HEK293 (cell line): ENCODE measurements at regions not wholly inside any gene's neighbourhood (a gene's known extent, or its start where the extent isn't known, plus 50 kb on each side); places are given as distances from the start of the nearest gene placed in this dataset.

ENCODE experiments used
- CTCF ChIA-PET: fragments of 350-600 bp; formaldehyde crosslinking; extraction: SDS; loops from one replicate; lab custom pipeline; 2021; ENCODE audit warnings: antibody characterized with exemption; lab: Yijun Ruan, JAX
- POLR2A ChIA-PET: fragments of 300-600 bp; formaldehyde crosslinking; extraction: SDS; loops from one replicate; lab custom pipeline; 2020; ENCODE audit warnings: antibody characterized with exemption, inconsistent platforms; lab: Yijun Ruan, JAX
- H3K27ac ChIP-seq: fragments of 200-500 bp; sonication (Bioruptor generic); 2 replicates; pipeline ENCODE4 v1.5.1; 2014; ENCODE audit warnings: low read depth, low read length, control low read depth, inconsistent platforms; ENCODE audit errors: extremely low read depth
- H3K36me3 ChIP-seq, 2 experiments: fragments of 200-500 bp in 1 of 2; sonication (Bioruptor generic) in 1 of 2; 1 replicate in 1 of 2; 2 replicates in 1 of 2; pipeline ENCODE4 v1.5.1; 2014 to 2017; ENCODE audit warnings: inconsistent platforms in 2 of 2, low read length in 2 of 2; ENCODE audit not compliant: control insufficient read depth in 2 of 2, insufficient read depth in 1 of 2
- H3K4me1 ChIP-seq: fragments of 200-500 bp; sonication (Bioruptor generic); 2 replicates; pipeline ENCODE4 v1.5.1; 2014; ENCODE audit warnings: mild to moderate bottlenecking, low read length, inconsistent platforms; ENCODE audit not compliant: control insufficient read depth, insufficient read depth
- H3K4me3 ChIP-seq: 2 replicates; pipeline ENCODE4 v1.5.1; 2011; ENCODE audit warnings: low read depth, mild to moderate bottlenecking, control low read depth, low read length, moderate library complexity
- H3K9me3 ChIP-seq: fragments of 200-500 bp; sonication (Bioruptor generic); 2 replicates; pipeline ENCODE4 v1.5.1; 2014; ENCODE audit warnings: low read depth, low read length, inconsistent platforms; ENCODE audit not compliant: control insufficient read depth, insufficient read depth
- BCL6B ChIP-seq: fragments of 450-650 bp; formaldehyde crosslinking; IDR thresholded peaks from 2 replicates; pipeline ENCODE4 v1.5.1; 2017; ENCODE audit warnings: missing biosample characterization, missing genetic modification characterization
- GLIS2 ChIP-seq: fragments of 450-650 bp; formaldehyde crosslinking; IDR thresholded peaks from 2 replicates; pipeline ENCODE4 v1.5.1; 2016; ENCODE audit warnings: missing biosample characterization, missing genetic modification characterization
- KLF1 ChIP-seq: fragments of 450-650 bp; formaldehyde crosslinking; IDR thresholded peaks from 2 replicates; pipeline ENCODE4 v1.5.1; 2016; ENCODE audit warnings: missing biosample characterization, missing genetic modification characterization
- KLF8 ChIP-seq: fragments of 450-650 bp; formaldehyde crosslinking; IDR thresholded peaks from 2 replicates; pipeline ENCODE4 v1.5.1; 2016; ENCODE audit warnings: missing biosample characterization, missing genetic modification characterization
- KLF9 ChIP-seq: fragments of 450-650 bp; formaldehyde crosslinking; IDR thresholded peaks from 2 replicates; pipeline ENCODE4 v1.5.1; 2016; ENCODE audit warnings: missing biosample characterization, missing genetic modification characterization, low read depth
- OVOL3 ChIP-seq: fragments of 450-650 bp; formaldehyde crosslinking; IDR thresholded peaks from 2 replicates; pipeline ENCODE4 v1.5.1; 2016; ENCODE audit warnings: missing biosample characterization, missing genetic modification characterization
- PRDM6 ChIP-seq: fragments of 450-650 bp; formaldehyde crosslinking; IDR thresholded peaks from 2 replicates; pipeline ENCODE4 v1.5.1; 2017; ENCODE audit warnings: missing biosample characterization, missing genetic modification characterization
- TCF7L2 ChIP-seq: IDR thresholded peaks from 2 replicates; pipeline ENCODE4 v1.6.1; 2011; ENCODE audit warnings: low read depth, mild to moderate bottlenecking, inconsistent platforms, low read length, moderate library complexity, borderline replicate concordance
- ZBTB10 ChIP-seq: fragments of 450-650 bp; formaldehyde crosslinking; IDR thresholded peaks from 2 replicates; pipeline ENCODE4 v1.5.1; 2016; ENCODE audit warnings: missing biosample characterization, missing genetic modification characterization
- ZBTB20 ChIP-seq: fragments of 450-650 bp; formaldehyde crosslinking; IDR thresholded peaks from 2 replicates; pipeline ENCODE4 v1.5.1; 2016; ENCODE audit warnings: missing biosample characterization, missing genetic modification characterization
- ZIC2 ChIP-seq: fragments of 450-650 bp; formaldehyde crosslinking; IDR thresholded peaks from 2 replicates; pipeline ENCODE4 v1.5.1; 2016; ENCODE audit warnings: missing biosample characterization, missing genetic modification characterization
- ZNF132 ChIP-seq: fragments of 450-650 bp; formaldehyde crosslinking; IDR thresholded peaks from 2 replicates; pipeline ENCODE4 v1.5.1; 2017; ENCODE audit warnings: missing biosample characterization, missing genetic modification characterization, borderline replicate concordance
- ZNF19 ChIP-seq: fragments of 450-650 bp; formaldehyde crosslinking; IDR thresholded peaks from 2 replicates; pipeline ENCODE4; 2016; ENCODE audit warnings: missing biosample characterization, missing genetic modification characterization, low read depth
- ZNF211 ChIP-seq: fragments of 450-650 bp; formaldehyde crosslinking; IDR thresholded peaks from 2 replicates; pipeline ENCODE4 v1.5.1; 2016; ENCODE audit warnings: low read depth, missing biosample characterization, missing genetic modification characterization
- ZNF223 ChIP-seq: fragments of 450-650 bp; formaldehyde crosslinking; IDR thresholded peaks from 2 replicates; pipeline ENCODE4 v1.5.1; 2016; ENCODE audit warnings: missing biosample characterization, missing genetic modification characterization
- ZNF266 ChIP-seq: fragments of 450-650 bp; formaldehyde crosslinking; IDR thresholded peaks from 2 replicates; pipeline ENCODE4 v1.5.1; 2016; ENCODE audit warnings: missing biosample characterization, missing genetic modification characterization, low read depth
- ZNF302 ChIP-seq: fragments of 450-650 bp; formaldehyde crosslinking; IDR thresholded peaks from 2 replicates; pipeline ENCODE4 v1.5.1; 2016; ENCODE audit warnings: missing biosample characterization, missing genetic modification characterization, low read depth
- ZNF404 ChIP-seq: fragments of 450-650 bp; formaldehyde crosslinking; IDR thresholded peaks from 2 replicates; pipeline ENCODE4 v1.5.1; 2017; ENCODE audit warnings: missing biosample characterization, missing genetic modification characterization
- ZNF416 ChIP-seq: fragments of 450-650 bp; formaldehyde crosslinking; IDR thresholded peaks from 2 replicates; pipeline ENCODE4 v1.5.1; 2016; ENCODE audit warnings: missing biosample characterization, missing genetic modification characterization
- ZNF423 ChIP-seq: fragments of 450-650 bp; formaldehyde crosslinking; IDR thresholded peaks from 2 replicates; pipeline ENCODE4 v1.5.1; 2016; ENCODE audit warnings: missing biosample characterization, missing genetic modification characterization
- ZNF529 ChIP-seq: fragments of 450-650 bp; formaldehyde crosslinking; IDR thresholded peaks from 2 replicates; pipeline ENCODE4 v1.5.1; 2017; ENCODE audit warnings: missing genetic modification characterization, missing biosample characterization; ENCODE audit not compliant: insufficient replicate concordance
- ZNF561 ChIP-seq: fragments of 450-650 bp; IDR thresholded peaks from 2 replicates; pipeline ENCODE4 v1.5.1; 2018; ENCODE audit warnings: missing biosample characterization, missing genetic modification characterization, borderline replicate concordance
- ZNF664 ChIP-seq: fragments of 450-650 bp; formaldehyde crosslinking; IDR thresholded peaks from 2 replicates; pipeline ENCODE4 v1.5.1; 2016; ENCODE audit warnings: missing biosample characterization, missing genetic modification characterization
- ZSCAN16 ChIP-seq: fragments of 450-650 bp; formaldehyde crosslinking; IDR thresholded peaks from 2 replicates; pipeline ENCODE4 v1.5.1; 2016; ENCODE audit warnings: missing biosample characterization, missing genetic modification characterization
- ZSCAN4 ChIP-seq: fragments of 450-650 bp; formaldehyde crosslinking; IDR thresholded peaks from 2 replicates; pipeline ENCODE4 v1.5.1; 2017; ENCODE audit warnings: missing biosample characterization, missing genetic modification characterization
- TF ChIP-seq, protein P1 (sequence below): fragments of 450-650 bp; formaldehyde crosslinking; IDR thresholded peaks from 2 replicates; pipeline ENCODE4 v1.5.1; 2016; ENCODE audit warnings: missing biosample characterization, missing genetic modification characterization

- peak; percentile 60 for TF ChIP-seq PRDM6 (tag by site-specific recombination)
- TF ChIP-seq TCF7L2 = peak; percentile 78; the same call in 1 of the 2 replicates
- no peak for TF ChIP-seq ZBTB10
- TF ChIP-seq ZNF404 (tag by site-specific recombination) = no peak
- no peak for TF ChIP-seq ZNF423 (tag by site-specific recombination)
- TF ChIP-seq ZSCAN16 (tag by site-specific recombination) = no peak
- no peak for TF ChIP-seq KLF9
- TF ChIP-seq ZNF132 = no peak
These were observed 273.1 kb upstream of the RGS6 start (continued) for GRCh38 chr14:71659159-71659558.

GRCh38 chr14:71661441-71661840, 270.8 kb upstream of the RGS6 start:
- no peak overlapping the region for H3K27ac ChIP-seq
- peaks cover 0 to 12% of the 10 kb centered on the region in 2 experiments; a peak in 1 of 3 replicates for H3K36me3 ChIP-seq
- H3K4me3 ChIP-seq = no peak overlapping the region
- CTCF ChIA-PET = no interaction called here
- no peaks in the 10 kb centered on the region for H3K9me3 ChIP-seq
- no peak for TF ChIP-seq ZSCAN4 (tag by site-specific recombination)
- no peak for TF ChIP-seq ZNF266 (tag by site-specific recombination)
- no peak for TF ChIP-seq ZNF223
- no peak for TF ChIP-seq ZNF561 (tag by site-specific recombination)
- no peak for TF ChIP-seq ZNF211 (tag by site-specific recombination)
- TF ChIP-seq ZNF302 (tag by site-specific recombination) = no peak
- TF ChIP-seq ZNF19 (tag by site-specific recombination) = no peak
- no peak for TF ChIP-seq ZNF529 (tag by site-specific recombination)
- no peak for TF ChIP-seq ZBTB20
- no peak for TF ChIP-seq GLIS2
- POLR2A ChIA-PET = no interaction called here
- H3K4me1 ChIP-seq = peaks cover 21% of the 10 kb centered on the region

DNA sequence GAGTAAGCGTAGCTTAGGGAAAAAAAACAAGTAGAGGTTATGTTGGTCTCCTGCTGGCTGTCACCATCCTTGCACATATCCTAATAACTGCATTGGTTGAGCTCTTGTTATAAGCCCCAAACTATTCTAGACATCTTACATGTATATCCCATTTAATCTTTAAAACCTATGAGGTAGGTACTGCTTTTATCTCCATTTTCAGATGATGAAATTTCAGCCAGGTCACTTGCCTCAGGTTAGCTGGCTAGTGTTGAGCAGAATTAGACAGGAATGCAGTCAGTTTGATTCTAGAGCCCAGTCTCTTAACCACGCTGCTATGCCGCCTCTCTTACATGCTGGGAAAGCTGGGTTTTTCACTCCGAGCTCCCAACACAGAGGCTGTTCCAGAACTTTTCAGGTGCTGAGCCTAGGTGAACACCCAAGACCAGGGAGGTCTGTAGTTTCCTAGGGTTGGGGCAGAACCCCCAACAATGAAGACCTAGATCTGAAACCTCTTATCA, 269.9 kb upstream of the RGS6 start:
- Histone ChIP-seq H3K27ac (no peak overlapping the region), H3K9me3 (no peaks in the 10 kb centered on the region), H3K4me1 (peaks cover 21% of the 10 kb centered on the region), H3K4me3 (no peak overlapping the region), H3K36me3 (peaks cover 0 to 12% of the 10 kb centered on the region in 2 experiments; a peak in 1 of 3 replicates)
- CTCF ChIA-PET = no interaction called here
- TF ChIP-seq ZIC2 (tag by site-specific recombination) (no peak), KLF8 (no peak), ZNF664 (tag by site-specific recombination) (no peak), KLF1 (tag by site-specific recombination) (no peak), ZNF223 (no peak), BCL6B (tag by site-specific recombination) (no peak), ZNF416 (no peak), OVOL3 (tag by site-specific recombination) (no peak)
- TF ChIP-seq, protein P1, sequence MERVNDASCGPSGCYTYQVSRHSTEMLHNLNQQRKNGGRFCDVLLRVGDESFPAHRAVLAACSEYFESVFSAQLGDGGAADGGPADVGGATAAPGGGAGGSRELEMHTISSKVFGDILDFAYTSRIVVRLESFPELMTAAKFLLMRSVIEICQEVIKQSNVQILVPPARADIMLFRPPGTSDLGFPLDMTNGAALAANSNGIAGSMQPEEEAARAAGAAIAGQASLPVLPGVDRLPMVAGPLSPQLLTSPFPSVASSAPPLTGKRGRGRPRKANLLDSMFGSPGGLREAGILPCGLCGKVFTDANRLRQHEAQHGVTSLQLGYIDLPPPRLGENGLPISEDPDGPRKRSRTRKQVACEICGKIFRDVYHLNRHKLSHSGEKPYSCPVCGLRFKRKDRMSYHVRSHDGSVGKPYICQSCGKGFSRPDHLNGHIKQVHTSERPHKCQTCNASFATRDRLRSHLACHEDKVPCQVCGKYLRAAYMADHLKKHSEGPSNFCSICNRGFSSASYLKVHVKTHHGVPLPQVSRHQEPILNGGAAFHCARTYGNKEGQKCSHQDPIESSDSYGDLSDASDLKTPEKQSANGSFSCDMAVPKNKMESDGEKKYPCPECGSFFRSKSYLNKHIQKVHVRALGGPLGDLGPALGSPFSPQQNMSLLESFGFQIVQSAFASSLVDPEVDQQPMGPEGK (tag by site-specific recombination) = no peak
- POLR2A ChIA-PET = no interaction called here
